Spleen (tissue), 7 donors: ENCODE measurements at regions not wholly inside any gene's neighbourhood (a gene's known extent, or its start where the extent isn't known, plus 50 kb on each side); places are given as distances from the start of the nearest gene placed in this dataset.

ENCODE experiments used
- POLR2A ChIP-seq, 3 donors: fragments of 450-650 bp; IDR thresholded peaks; one replicate each; pipeline ENCODE4 v1.5.1; 2017; ENCODE audit warnings: antibody characterized with exemption in 3 of 3, mild to moderate bottlenecking in 1 of 3
- POLR2AphosphoS5 ChIP-seq, 3 donors: sonication (generic); formaldehyde crosslinking; IDR thresholded peaks; one replicate each; pipeline ENCODE4 v1.5.1; 2017; ENCODE audit warnings: antibody characterized with exemption in 3 of 3
- TF ChIP-seq, protein P1 (sequence below), 11 experiments: fragments of 200-600 bp in 7 of 11; fragments of 450-650 bp in 4 of 11; sonication (generic) in 4 of 11; IDR thresholded peaks in 8 of 11; conservative IDR thresholded peaks in 3 of 11; 1 replicate in 7 of 11; 2 replicates in 4 of 11; pipeline versions ENCODE4 v1.4.0 to v1.8.0; 2016 to 2021; ENCODE audit warnings: antibody characterized with exemption in 11 of 11, inconsistent platforms in 4 of 11, mild to moderate bottlenecking in 1 of 11
- donor health status: DM: no; HTN: no; CAD: no; lungs with moderate emphysema.
- donor health status: DM: no; HTN: no; CAD: no.
- donor health status: DM: no; HTN: no; CAD: no.

DNA sequence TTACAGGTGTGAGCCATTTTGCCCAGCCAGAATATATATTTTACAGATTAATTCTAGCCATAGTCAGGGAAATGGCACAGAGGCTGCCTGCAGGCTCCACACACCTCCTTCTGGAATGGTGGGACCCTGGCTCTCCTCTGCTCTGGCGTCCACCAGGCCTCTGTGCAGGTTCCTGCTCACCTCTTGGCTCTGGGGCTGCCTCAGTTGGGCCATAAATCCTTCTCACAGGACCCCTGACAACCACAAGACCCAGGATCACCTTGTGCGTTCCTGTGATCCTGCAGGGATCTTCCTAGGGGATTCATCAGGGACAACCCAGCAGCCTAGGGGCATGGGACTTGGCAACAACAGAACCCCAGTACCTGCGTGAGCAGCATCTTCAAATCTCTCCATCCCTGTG is 93.0 kb upstream of the FSTL4 start:
- TF ChIP-seq POLR2A (IDR thresholded peaks at IDR 0.05) (no peak), POLR2AphosphoS5 (IDR thresholded peaks at IDR 0.05) (no peak)
- TF ChIP-seq, protein P1, sequence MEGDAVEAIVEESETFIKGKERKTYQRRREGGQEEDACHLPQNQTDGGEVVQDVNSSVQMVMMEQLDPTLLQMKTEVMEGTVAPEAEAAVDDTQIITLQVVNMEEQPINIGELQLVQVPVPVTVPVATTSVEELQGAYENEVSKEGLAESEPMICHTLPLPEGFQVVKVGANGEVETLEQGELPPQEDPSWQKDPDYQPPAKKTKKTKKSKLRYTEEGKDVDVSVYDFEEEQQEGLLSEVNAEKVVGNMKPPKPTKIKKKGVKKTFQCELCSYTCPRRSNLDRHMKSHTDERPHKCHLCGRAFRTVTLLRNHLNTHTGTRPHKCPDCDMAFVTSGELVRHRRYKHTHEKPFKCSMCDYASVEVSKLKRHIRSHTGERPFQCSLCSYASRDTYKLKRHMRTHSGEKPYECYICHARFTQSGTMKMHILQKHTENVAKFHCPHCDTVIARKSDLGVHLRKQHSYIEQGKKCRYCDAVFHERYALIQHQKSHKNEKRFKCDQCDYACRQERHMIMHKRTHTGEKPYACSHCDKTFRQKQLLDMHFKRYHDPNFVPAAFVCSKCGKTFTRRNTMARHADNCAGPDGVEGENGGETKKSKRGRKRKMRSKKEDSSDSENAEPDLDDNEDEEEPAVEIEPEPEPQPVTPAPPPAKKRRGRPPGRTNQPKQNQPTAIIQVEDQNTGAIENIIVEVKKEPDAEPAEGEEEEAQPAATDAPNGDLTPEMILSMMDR (IDR thresholded peaks at IDR 0.05 in 8 of 11, conservative IDR thresholded peaks at IDR 0.05 in 3 of 11): no peak
